ENCODE measurements at regions not wholly inside any gene's neighbourhood (a gene's known extent, or its start where the extent isn't known, plus 50 kb on each side); places are given as distances from the start of the nearest gene placed in this dataset.

DNA sequence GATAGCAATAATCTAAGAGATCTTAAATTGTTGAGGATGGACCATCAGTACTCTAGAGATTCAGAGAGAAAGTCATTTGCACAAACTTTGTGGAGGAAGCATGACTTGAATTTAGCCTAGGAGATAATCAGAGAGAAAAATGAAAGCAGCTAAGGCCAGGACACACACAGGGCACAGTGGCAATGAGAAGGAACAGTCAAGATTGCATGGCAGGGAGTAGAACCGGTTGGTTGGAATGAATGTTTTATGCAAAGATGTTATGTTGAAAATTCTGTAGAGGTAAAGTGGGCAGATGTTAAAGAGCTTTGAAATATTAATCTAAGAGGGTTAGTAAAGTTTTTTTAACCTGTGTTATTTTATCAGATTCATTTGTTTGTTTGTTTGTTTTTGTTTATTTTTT lies 521.8 kb downstream of the GATA3 start:
- ChIA-PET POLR2A (no interaction called here), CTCF (interaction anchor here (1.0 kb wide), 1 partner anchor 704 kb away, joined by 4 read pairs; no protein-coding TSS in a partner anchor)
- no peak overlapping the region for H3K9ac ChIP-seq (replicated peaks; ENCODE audit: extremely low read depth, insufficient read depth, low read length)
- H3K9me1 ChIP-seq (replicated peaks; ENCODE audit: control insufficient read depth, extremely low read depth, insufficient read depth, low read length), result no peaks in the 10 kb centered on the region
- no peaks in the 10 kb centered on the region for H4K20me1 ChIP-seq (replicated peaks; ENCODE audit: control insufficient read depth, extremely low read depth, insufficient read depth, low read length)
- H3K79me2 ChIP-seq (ENCODE audit: control insufficient read depth, insufficient read depth, low read length), result no peaks in the 10 kb centered on the region
- H3K36me3 ChIP-seq (ENCODE audit: control insufficient read depth in 2 of 2, extremely low read depth in 1 of 2, insufficient read depth in 2 of 2, low read length in 2 of 2), result no peaks in the 10 kb centered on the region
- H2AFZ ChIP-seq (ENCODE audit: low read depth, low read length), result no peak overlapping the region
- no TSS peak for BruUV-seq (replicated peaks)
- no peak overlapping the region for H3K4me2 ChIP-seq (ENCODE audit: insufficient read depth, low read length)
- dilution Hi-C loops (cut with MboI; ENCODE audit: extremely low pct_ligation_motif_present, low sequenced_read_pairs) (no loop called here), intact Hi-C loops (cut with micrococcal nuclease) (no loop called here)
- no peaks in the 10 kb centered on the region for H3K27me3 ChIP-seq (ENCODE audit: control insufficient read depth in 2 of 2, insufficient read depth in 2 of 2, low read length in 2 of 2)
- H3K9me3 ChIP-seq (replicated peaks; ENCODE audit: control insufficient read depth, insufficient read depth, low read length), result no peaks in the 10 kb centered on the region
- DNase-seq (ENCODE audit: low read depth, low spot score) (no peak), FAIRE-seq (no peak)
- no peak overlapping the region for H3K4me3 ChIP-seq (replicated peaks in 1 of 3; ENCODE audit: insufficient read depth in 1 of 3, low read depth in 1 of 3, low read length in 3 of 3)
- H3K27ac ChIP-seq (ENCODE audit: insufficient read depth, low read depth, low read length), result no peak overlapping the region
- TF ChIP-seq, protein P1, sequence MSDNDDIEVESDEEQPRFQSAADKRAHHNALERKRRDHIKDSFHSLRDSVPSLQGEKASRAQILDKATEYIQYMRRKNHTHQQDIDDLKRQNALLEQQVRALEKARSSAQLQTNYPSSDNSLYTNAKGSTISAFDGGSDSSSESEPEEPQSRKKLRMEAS (IDR thresholded peaks at IDR 0.05; ENCODE audit: insufficient read depth, insufficient read length), result no peak
- TF ChIP-seq JUN (IDR thresholded peaks at IDR 0.05; ENCODE audit: borderline replicate concordance, insufficient read depth, insufficient read length, low read depth), result no peak
- no peak for TF ChIP-seq FOS (IDR thresholded peaks at IDR 0.05; ENCODE audit: borderline replicate concordance, insufficient read depth, low read length)
- TF ChIP-seq POLR2A (IDR thresholded peaks at IDR 0.05; ENCODE audit: low read depth, low read length), result no peak
- TF ChIP-seq CTCF (IDR thresholded peaks at IDR 0.05; ENCODE audit: extremely low read depth in 1 of 2, insufficient read depth in 1 of 2, low read depth in 1 of 2, low read length in 2 of 2), result no peak
- no peak for TF ChIP-seq MYC (IDR thresholded peaks at IDR 0.05; ENCODE audit: low read depth, low read length)
- TF ChIP-seq EZH2 (IDR thresholded peaks at IDR 0.05; ENCODE audit: borderline replicate concordance, low read depth, low read length, severe bottlenecking), result no peak
- H3K4me1 ChIP-seq (ENCODE audit: control insufficient read depth, extremely low read depth, insufficient read depth, low read length), result no peaks in the 10 kb centered on the region

- Histone ChIP-seq H3K4me1 (ENCODE audit: control insufficient read depth, extremely low read depth, insufficient read depth, low read length) (no peaks in the 10 kb centered on the region), H3K9me3 (replicated peaks; ENCODE audit: control insufficient read depth, insufficient read depth, low read length) (no peaks in the 10 kb centered on the region), H3K4me2 (ENCODE audit: insufficient read depth, low read length) (no peak overlapping the region), H3K27ac (ENCODE audit: insufficient read depth, low read depth, low read length) (no peak overlapping the region), H3K9ac (replicated peaks; ENCODE audit: extremely low read depth, insufficient read depth, low read length) (no peak overlapping the region), H3K4me3 (replicated peaks in 1 of 3; ENCODE audit: insufficient read depth in 1 of 3, low read depth in 1 of 3, low read length in 3 of 3) (no peak overlapping the region), H3K79me2 (ENCODE audit: control insufficient read depth, insufficient read depth, low read length) (no peaks in the 10 kb centered on the region), H4K20me1 (replicated peaks; ENCODE audit: control insufficient read depth, extremely low read depth, insufficient read depth, low read length) (no peaks in the 10 kb centered on the region), H3K36me3 (ENCODE audit: control insufficient read depth in 2 of 2, extremely low read depth in 1 of 2, insufficient read depth in 2 of 2, low read length in 2 of 2) (no peaks in the 10 kb centered on the region), H2AFZ (ENCODE audit: low read depth, low read length) (no peak overlapping the region), H3K9me1 (replicated peaks; ENCODE audit: control insufficient read depth, extremely low read depth, insufficient read depth, low read length) (no peaks in the 10 kb centered on the region), H3K27me3 (ENCODE audit: control insufficient read depth in 2 of 2, insufficient read depth in 2 of 2, low read length in 2 of 2) (no peaks in the 10 kb centered on the region)
- no TSS peak for BruUV-seq (replicated peaks)
- TF ChIP-seq, protein P1 (IDR thresholded peaks at IDR 0.05; ENCODE audit: insufficient read depth, insufficient read length), result no peak
- TF ChIP-seq MYC (IDR thresholded peaks at IDR 0.05; ENCODE audit: low read depth, low read length), result no peak
- TF ChIP-seq GATA2 (IDR thresholded peaks at IDR 0.05; ENCODE audit: insufficient read depth, insufficient read length, low read depth, low read length), result no peak
- no peak for TF ChIP-seq EZH2 (IDR thresholded peaks at IDR 0.05; ENCODE audit: borderline replicate concordance, low read depth, low read length, severe bottlenecking)
- TF ChIP-seq FOS (IDR thresholded peaks at IDR 0.05; ENCODE audit: borderline replicate concordance, insufficient read depth, low read length), result no peak
- TF ChIP-seq JUN (IDR thresholded peaks at IDR 0.05; ENCODE audit: borderline replicate concordance, insufficient read depth, insufficient read length, low read depth), result no peak
- TF ChIP-seq CTCF (IDR thresholded peaks at IDR 0.05; ENCODE audit: extremely low read depth in 1 of 2, insufficient read depth in 1 of 2, low read depth in 1 of 2, low read length in 2 of 2), result no peak
- no peak for TF ChIP-seq POLR2AphosphoS5 (IDR thresholded peaks at IDR 0.05; ENCODE audit: insufficient read depth, low read depth, low read length)
- no peak for TF ChIP-seq POLR2A (IDR thresholded peaks at IDR 0.05; ENCODE audit: low read depth, low read length)
- intact Hi-C loops (cut with micrococcal nuclease) (no loop called here), dilution Hi-C loops (cut with MboI; ENCODE audit: extremely low pct_ligation_motif_present, low sequenced_read_pairs) (no loop called here)
- FAIRE-seq, result no peak
- POLR2A ChIA-PET, result no interaction called here
- CTCF ChIA-PET, result no interaction called here
- DNase-seq (ENCODE audit: low read depth, low spot score), result no peak
These were observed 522.4 kb downstream of the GATA3 start for GRCh38 chr10:8576911-8577310.

Data from endothelial cell of umbilical vein (primary cell).